DOHH2 (cell line): ENCODE measurements at regions not wholly inside any gene's neighbourhood (a gene's known extent, or its start where the extent isn't known, plus 50 kb on each side); places are given as distances from the start of the nearest gene placed in this dataset.

Source experiments
- H3F3A ChIP-seq: fragments of 200-600 bp; sonication (generic), shearing (Covaris generic); 2 replicates; pipeline ENCODE4 v1.6.0; 2016; ENCODE audit warnings: antibody characterized with exemption, mild to moderate bottlenecking; ENCODE audit not compliant: control insufficient read depth, insufficient read depth
- H3K27ac ChIP-seq: fragments of 200-600 bp; sonication (generic); 2 replicates; pipeline ENCODE4 v1.5.1; 2014; ENCODE audit warnings: low read depth, mild to moderate bottlenecking, low read length, moderate library complexity
- H3K27me3 ChIP-seq: fragments of 200-600 bp; sonication (generic); 2 replicates; pipeline ENCODE4 v1.6.1; 2014; ENCODE audit warnings: mild to moderate bottlenecking, low read length, mixed read lengths; ENCODE audit not compliant: control insufficient read depth
- H3K36me3 ChIP-seq: fragments of 200-600 bp; sonication (generic); 2 replicates; pipeline ENCODE4 v1.6.1; 2014; ENCODE audit warnings: mild to moderate bottlenecking, low read length, moderate library complexity, mixed read lengths; ENCODE audit not compliant: control insufficient read depth
- H3K4me1 ChIP-seq: fragments of 200-600 bp; sonication (generic); 2 replicates; pipeline ENCODE4 v1.6.1; 2014; ENCODE audit warnings: mild to moderate bottlenecking, low read length, mixed read lengths; ENCODE audit not compliant: control insufficient read depth
- H3K4me2 ChIP-seq: fragments of 200-600 bp; sonication (generic); 2 replicates; pipeline ENCODE4 v1.6.0; 2014; ENCODE audit warnings: mild to moderate bottlenecking, low read length, moderate library complexity
- H3K4me3 ChIP-seq: fragments of 200-600 bp; sonication (generic); 2 replicates; pipeline ENCODE4 v1.5.1; 2014; ENCODE audit warnings: mild to moderate bottlenecking, low read length, mixed read lengths
- H3K79me2 ChIP-seq: fragments of 200-600 bp; sonication (generic); 2 replicates; pipeline ENCODE4 v1.6.1; 2014; ENCODE audit warnings: mild to moderate bottlenecking, low read length, mixed read lengths; ENCODE audit not compliant: control insufficient read depth
- H3K9me2 ChIP-seq: fragments of 200-600 bp; sonication (generic); replicated peaks from 2 replicates; pipeline ENCODE4 v1.6.1; 2014; ENCODE audit warnings: mild to moderate bottlenecking, low read length, mixed read lengths; ENCODE audit not compliant: control insufficient read depth
- H3K9me3 ChIP-seq: fragments of 200-600 bp; sonication (generic); 2 replicates; pipeline ENCODE4 v1.6.1; 2014; ENCODE audit warnings: antibody characterized with exemption, low read length, mixed read lengths; ENCODE audit not compliant: control insufficient read depth, insufficient read depth
- H4K20me1 ChIP-seq: fragments of 200-600 bp; sonication (generic); 2 replicates; pipeline ENCODE4 v1.6.0; 2014; ENCODE audit warnings: low read depth, mild to moderate bottlenecking, antibody characterized with exemption, low read length, moderate library complexity; ENCODE audit not compliant: control insufficient read depth, insufficient read depth
- EZH2phosphoT487 ChIP-seq: fragments of 200-600 bp; sonication (generic); IDR thresholded peaks from 2 replicates; pipeline ENCODE4 v1.6.1; 2017; ENCODE audit warnings: borderline replicate concordance, mild to moderate bottlenecking, antibody characterized with exemption, low read length, moderate library complexity, mixed read lengths
- TF ChIP-seq, protein P1 (sequence below): fragments of 200-600 bp; sonication (generic); IDR thresholded peaks from one replicate; pipeline ENCODE4 v1.5.1; 2014; ENCODE audit warnings: antibody characterized with exemption, mild to moderate bottlenecking, low read depth, low read length; ENCODE audit not compliant: poor library complexity, severe bottlenecking

DNA sequence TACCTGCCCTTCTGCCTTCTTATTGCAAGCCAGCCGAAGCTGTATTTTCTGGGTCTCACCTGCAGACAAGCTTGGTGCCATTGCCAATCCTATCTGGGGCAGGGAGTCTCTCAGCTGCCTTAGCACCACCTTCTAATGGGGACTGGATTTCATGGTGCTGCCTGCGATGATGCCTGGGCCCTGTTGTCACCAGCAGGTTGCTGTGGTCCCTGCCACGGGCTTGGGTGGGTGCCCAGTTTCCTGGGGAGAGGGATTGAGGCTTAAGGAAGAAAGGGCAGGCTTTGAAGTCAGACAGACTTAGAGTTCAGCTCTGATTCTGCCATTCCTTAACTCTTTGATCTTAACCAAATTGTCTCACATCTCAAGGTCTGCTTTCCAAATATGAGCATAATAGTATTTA lies 87.4 kb upstream of the CD96 start:
- no peak overlapping the region for H3K27ac ChIP-seq
- no peaks in the 10 kb centered on the region for H3K4me1 ChIP-seq
- H3K79me2 ChIP-seq, result no peaks in the 10 kb centered on the region
- no peaks in the 10 kb centered on the region for H3K36me3 ChIP-seq
- no peaks in the 10 kb centered on the region for H3K9me3 ChIP-seq
- TF ChIP-seq, protein P1, sequence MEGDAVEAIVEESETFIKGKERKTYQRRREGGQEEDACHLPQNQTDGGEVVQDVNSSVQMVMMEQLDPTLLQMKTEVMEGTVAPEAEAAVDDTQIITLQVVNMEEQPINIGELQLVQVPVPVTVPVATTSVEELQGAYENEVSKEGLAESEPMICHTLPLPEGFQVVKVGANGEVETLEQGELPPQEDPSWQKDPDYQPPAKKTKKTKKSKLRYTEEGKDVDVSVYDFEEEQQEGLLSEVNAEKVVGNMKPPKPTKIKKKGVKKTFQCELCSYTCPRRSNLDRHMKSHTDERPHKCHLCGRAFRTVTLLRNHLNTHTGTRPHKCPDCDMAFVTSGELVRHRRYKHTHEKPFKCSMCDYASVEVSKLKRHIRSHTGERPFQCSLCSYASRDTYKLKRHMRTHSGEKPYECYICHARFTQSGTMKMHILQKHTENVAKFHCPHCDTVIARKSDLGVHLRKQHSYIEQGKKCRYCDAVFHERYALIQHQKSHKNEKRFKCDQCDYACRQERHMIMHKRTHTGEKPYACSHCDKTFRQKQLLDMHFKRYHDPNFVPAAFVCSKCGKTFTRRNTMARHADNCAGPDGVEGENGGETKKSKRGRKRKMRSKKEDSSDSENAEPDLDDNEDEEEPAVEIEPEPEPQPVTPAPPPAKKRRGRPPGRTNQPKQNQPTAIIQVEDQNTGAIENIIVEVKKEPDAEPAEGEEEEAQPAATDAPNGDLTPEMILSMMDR, result no peak
- no peak for TF ChIP-seq EZH2phosphoT487
- H3K27me3 ChIP-seq, result no peaks in the 10 kb centered on the region
- no peak overlapping the region for H3K4me2 ChIP-seq
- H3K4me3 ChIP-seq, result no peak overlapping the region
- H3F3A ChIP-seq, result no peaks in the 10 kb centered on the region
- H3K9me2 ChIP-seq, result no peaks in the 10 kb centered on the region
- no peaks in the 10 kb centered on the region for H4K20me1 ChIP-seq

DNA sequence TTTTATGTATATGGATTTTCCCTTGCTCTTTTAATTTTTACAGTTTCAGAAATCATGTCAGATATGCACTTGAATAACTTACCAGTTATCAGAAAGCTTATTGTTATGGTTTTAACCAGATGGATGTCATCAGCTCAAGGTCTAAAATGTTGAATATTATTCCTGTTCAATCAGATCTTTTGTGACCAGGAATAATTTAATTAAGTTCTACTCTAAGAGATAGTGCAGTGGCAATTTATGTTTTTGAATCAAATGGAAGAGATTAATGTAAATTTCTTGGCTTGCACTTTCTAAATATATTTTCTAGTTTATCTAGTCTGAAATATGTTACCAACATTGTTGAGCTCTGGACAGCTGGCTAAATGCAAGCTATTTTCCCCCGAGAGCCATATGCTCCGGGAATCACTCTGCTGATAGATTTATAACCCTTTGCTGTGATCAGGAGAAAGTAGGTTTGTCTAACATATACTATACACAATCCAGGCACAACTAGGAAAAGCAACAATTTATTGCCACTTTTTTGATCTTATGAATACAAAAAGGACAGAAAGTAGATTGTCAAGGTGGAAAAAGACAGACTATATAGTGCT lies 76.8 kb upstream of the CD96 start:
- Histone ChIP-seq H3K9me2 (no peaks in the 10 kb centered on the region), H3K4me3 (no peak overlapping the region), H4K20me1 (no peaks in the 10 kb centered on the region), H3K79me2 (no peaks in the 10 kb centered on the region), H3K9me3 (no peaks in the 10 kb centered on the region), H3K36me3 (no peaks in the 10 kb centered on the region), H3F3A (no peaks in the 10 kb centered on the region), H3K4me1 (no peaks in the 10 kb centered on the region), H3K27me3 (no peaks in the 10 kb centered on the region), H3K27ac (no peak overlapping the region), H3K4me2 (no peak overlapping the region)
- TF ChIP-seq, protein P1, result no peak
- TF ChIP-seq EZH2phosphoT487, result no peak

DNA sequence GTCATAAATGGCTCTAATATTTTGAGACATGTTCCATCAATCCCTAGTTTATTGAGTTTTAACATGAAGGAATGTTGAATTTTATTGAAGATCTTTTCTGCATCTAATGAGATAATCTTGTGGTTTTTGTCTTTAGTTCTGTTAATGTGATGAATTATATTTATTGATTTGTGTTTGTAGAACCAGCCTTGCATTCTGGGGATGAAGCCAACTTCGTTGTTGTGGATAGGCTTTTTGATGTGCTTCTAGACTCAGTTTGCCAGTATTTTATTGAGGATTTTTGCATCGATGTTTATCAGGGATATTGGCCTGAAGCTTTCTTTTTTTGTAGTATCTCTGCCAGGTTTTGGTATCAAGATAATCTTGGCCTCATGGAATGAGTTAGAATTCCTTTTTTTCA lies 72.0 kb upstream of the CD96 start:
- Histone ChIP-seq H3F3A (no peaks in the 10 kb centered on the region), H3K4me1 (no peaks in the 10 kb centered on the region), H4K20me1 (no peaks in the 10 kb centered on the region), H3K4me2 (no peak overlapping the region), H3K79me2 (no peaks in the 10 kb centered on the region), H3K9me2 (no peaks in the 10 kb centered on the region), H3K36me3 (no peaks in the 10 kb centered on the region), H3K27me3 (no peaks in the 10 kb centered on the region), H3K27ac (no peak overlapping the region), H3K9me3 (no peaks in the 10 kb centered on the region), H3K4me3 (no peak overlapping the region)
- TF ChIP-seq, protein P1, result no peak
- TF ChIP-seq EZH2phosphoT487, result no peak

DNA sequence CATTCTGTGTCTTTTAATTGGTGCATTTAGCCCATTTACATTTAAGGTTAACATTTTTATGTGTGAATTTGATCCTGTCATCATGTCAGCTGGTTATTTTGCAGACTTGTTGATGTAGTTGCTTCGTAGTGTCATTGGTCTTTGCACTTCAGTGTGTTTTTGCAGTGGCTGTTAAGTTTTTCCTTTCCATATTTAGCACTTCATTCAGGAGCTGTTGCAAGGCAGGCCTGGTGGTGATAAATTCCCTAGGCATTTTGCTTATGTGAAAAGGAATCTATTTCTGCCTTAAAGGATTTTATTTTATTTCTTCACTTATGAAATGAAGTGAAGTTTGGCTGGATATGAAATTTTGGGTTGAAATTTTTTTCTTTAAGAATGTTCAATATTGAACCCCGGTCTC lies 70.2 kb upstream of the CD96 start:
- Histone ChIP-seq H3K27ac (no peak overlapping the region), H3K9me3 (no peaks in the 10 kb centered on the region), H3K79me2 (no peaks in the 10 kb centered on the region), H4K20me1 (no peaks in the 10 kb centered on the region), H3F3A (no peaks in the 10 kb centered on the region), H3K36me3 (no peaks in the 10 kb centered on the region), H3K9me2 (no peaks in the 10 kb centered on the region), H3K27me3 (no peaks in the 10 kb centered on the region), H3K4me1 (no peaks in the 10 kb centered on the region), H3K4me2 (no peak overlapping the region), H3K4me3 (no peak overlapping the region)
- TF ChIP-seq EZH2phosphoT487, result no peak
- TF ChIP-seq, protein P1, result no peak
